ENCODE measurements at regions not wholly inside any gene's neighbourhood (a gene's known extent, or its start where the extent isn't known, plus 50 kb on each side); places are given as distances from the start of the nearest gene placed in this dataset.

DNA sequence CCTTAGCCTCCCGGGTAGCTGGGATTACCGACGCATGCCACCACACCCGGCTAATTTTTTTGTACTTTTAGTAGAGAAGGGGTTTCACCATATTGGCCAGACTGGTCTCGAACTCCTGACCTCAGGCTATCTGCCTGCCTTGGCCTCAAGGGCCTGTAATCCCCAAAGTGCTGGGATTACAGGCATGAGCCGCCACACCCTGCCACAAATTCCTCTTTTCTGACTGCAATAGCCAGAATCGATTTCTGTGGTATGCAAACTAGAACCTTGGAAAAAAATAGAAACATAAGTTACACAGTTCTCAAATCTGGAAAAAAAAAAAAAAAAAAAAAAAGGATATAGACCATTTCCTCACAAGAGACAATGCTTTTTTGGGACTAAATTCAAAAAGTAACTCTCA lies 184.6 kb upstream of the EGLN3 start:
- no peak for DNase-seq (ENCODE audit: low read depth, low spot score)

DNA sequence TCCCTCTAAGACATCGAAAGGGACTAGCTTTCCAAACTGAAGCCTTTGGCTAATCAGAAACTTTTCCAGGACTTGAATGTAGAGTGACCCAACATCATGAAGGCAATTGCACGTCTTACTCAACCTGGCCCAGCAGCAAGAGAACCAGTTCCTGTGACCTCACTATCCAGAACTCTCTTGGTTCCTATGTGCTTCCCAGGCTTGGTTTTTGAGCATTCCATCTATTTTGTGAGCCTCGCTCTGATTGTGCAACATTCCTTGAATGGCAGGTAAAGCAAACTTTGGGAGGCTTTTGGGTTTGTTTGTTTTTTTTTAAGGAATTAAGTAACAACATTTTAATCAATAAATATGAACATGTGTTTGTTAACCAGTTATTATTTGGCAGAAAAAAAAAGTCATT lies 183.6 kb upstream of the EGLN3 start:
- DNase-seq (ENCODE audit: low read depth, low spot score), result no peak

DNA sequence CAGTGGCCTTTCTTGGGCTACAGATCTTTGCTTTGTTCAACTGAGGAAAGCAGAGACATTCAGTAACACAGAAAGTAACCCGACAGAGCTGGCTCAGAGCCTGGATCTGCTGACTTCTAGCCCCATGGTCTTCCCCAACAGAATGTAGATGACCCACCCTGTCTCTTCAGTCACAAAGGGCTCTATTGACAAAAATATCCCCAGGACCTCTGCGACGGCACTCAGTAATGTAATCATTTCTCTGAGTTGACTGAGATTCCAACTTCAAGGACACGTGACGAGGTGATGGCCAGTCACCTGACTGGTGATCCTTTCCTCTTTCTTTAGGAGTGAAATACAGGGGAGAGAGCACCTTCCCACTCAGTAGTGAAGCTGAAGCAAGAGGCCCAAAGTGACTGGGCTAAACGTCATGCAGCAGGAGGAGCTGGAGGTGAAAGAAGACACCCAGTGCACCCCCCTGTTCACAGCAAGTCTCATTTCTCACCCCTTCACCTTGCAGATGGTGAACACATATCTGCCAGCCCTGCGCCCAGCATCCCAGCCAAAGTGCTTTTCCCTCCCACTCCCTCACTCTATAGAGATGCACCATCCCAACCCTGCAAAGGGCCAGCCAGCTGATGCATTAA lies 179.2 kb upstream of the EGLN3 start:
- no peak for DNase-seq (ENCODE audit: low read depth, low spot score)

DNA sequence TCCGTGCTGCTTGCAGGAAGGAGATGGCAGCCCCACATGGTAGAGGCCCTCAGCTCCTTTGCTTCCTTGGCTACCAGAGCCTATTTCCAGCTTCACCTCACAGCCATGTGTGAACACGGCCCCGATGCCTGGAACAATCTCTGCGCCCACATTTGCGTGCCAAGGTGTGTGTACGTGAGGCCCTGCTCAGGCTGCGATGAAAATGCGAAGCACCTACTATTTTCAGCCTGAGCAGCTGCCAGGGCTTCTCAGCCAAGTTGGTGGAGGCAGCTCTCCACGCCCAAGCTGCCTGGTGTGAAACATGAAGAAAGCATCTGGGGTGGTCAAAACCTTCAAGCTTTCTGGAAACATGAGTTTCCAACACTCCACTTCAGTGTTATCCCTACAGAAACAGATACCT lies 177.8 kb upstream of the EGLN3 start:
- no peak for DNase-seq (ENCODE audit: low read depth, low spot score)

- no peak for DNase-seq (ENCODE audit: low read depth, low spot score)
Measured at GRCh38 chr14:34126586-34126985, 175.7 kb upstream of the EGLN3 start.

DNA sequence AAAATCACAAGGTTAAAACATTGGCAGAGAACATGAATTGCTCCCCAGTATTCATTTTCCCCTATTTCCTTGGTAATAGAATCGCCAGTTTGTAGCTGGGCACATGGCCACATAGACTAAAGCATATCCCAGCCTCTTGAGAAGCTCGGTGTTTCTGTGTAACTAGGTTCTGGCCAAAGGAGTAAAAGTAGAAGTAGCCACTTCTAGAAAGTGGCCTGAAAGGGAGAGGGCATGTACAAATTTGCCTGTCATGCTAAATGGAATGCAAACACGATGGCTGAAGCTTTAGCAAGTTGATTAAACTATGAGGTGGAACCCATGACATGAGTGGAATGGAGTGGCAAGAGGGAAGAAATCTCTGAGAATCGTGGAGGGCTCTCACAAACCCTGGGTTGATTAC lies 173.7 kb upstream of the EGLN3 start:
- no peak for DNase-seq (ENCODE audit: low read depth, low spot score)

- DNase-seq (ENCODE audit: low read depth, low spot score), result no peak
Measured at GRCh38 chr14:34122650-34123049, 171.8 kb upstream of the EGLN3 start.

- no peak for DNase-seq (ENCODE audit: low read depth, low spot score)
Measured at GRCh38 chr14:34122081-34122480, 171.2 kb upstream of the EGLN3 start.

GRCh38 chr14:34120185-34120977 lies 169.5 kb upstream of the EGLN3 start:
- DNase-seq (ENCODE audit: low read depth, low spot score), result no peak

- DNase-seq (ENCODE audit: low read depth, low spot score), result no peak
Measured at GRCh38 chr14:34119107-34119858, 168.4 kb upstream of the EGLN3 start.

- no peak for DNase-seq (ENCODE audit: low read depth, low spot score)
Measured at GRCh38 chr14:34113991-34114390, 163.1 kb upstream of the EGLN3 start.

- no peak for DNase-seq (ENCODE audit: low read depth, low spot score)
Measured at GRCh38 chr14:34113005-34113511, 162.2 kb upstream of the EGLN3 start.

DNA sequence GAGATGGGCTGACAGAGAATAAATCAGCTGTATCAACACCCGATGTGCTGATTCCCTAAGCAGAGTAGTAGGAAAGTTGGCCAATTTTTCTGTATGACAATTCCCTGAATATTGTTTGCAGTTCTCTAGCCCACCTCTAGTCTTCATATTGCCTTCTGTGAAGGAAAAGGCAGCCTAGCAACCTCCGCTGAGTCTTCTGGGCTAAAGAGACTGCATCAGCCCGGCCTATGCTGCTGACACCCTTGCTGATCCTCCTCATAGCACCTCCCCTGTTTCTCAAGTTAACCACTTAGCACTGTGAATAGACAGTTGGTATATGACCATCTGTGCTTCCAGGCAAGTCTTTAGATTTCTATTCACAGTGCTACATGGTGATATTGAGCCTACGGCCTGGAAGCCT lies 161.1 kb upstream of the EGLN3 start:
- no peak for DNase-seq (ENCODE audit: low read depth, low spot score)

GRCh38 chr14:34111505-34111904 lies 160.6 kb upstream of the EGLN3 start:
- no peak for DNase-seq (ENCODE audit: low read depth, low spot score)

GRCh38 chr14:34110531-34110930 lies 159.7 kb upstream of the EGLN3 start:
- no peak for DNase-seq (ENCODE audit: low read depth, low spot score)

DNA sequence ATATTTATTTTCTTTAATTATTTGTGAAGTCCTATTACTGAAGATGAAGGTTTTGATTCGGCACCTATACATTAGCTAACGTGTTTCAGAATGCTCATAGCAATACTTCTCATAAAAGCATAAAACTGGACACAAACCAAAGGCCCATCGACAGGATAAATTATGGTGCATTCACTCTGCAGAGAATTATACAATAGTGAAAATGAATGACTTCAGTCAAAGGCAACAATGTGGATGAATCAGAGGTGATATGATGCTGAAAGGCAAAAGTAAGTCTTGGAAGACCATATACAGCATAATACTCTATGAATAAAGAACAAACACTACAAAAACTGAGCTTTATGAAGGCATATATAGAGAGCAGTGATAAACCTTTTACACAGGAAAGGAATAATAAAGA lies 156.6 kb upstream of the EGLN3 start:
- no peak for DNase-seq (ENCODE audit: low read depth, low spot score)

- DNase-seq (ENCODE audit: low read depth, low spot score), result no peak
Measured at GRCh38 chr14:34106310-34106709, 155.4 kb upstream of the EGLN3 start.

DNA sequence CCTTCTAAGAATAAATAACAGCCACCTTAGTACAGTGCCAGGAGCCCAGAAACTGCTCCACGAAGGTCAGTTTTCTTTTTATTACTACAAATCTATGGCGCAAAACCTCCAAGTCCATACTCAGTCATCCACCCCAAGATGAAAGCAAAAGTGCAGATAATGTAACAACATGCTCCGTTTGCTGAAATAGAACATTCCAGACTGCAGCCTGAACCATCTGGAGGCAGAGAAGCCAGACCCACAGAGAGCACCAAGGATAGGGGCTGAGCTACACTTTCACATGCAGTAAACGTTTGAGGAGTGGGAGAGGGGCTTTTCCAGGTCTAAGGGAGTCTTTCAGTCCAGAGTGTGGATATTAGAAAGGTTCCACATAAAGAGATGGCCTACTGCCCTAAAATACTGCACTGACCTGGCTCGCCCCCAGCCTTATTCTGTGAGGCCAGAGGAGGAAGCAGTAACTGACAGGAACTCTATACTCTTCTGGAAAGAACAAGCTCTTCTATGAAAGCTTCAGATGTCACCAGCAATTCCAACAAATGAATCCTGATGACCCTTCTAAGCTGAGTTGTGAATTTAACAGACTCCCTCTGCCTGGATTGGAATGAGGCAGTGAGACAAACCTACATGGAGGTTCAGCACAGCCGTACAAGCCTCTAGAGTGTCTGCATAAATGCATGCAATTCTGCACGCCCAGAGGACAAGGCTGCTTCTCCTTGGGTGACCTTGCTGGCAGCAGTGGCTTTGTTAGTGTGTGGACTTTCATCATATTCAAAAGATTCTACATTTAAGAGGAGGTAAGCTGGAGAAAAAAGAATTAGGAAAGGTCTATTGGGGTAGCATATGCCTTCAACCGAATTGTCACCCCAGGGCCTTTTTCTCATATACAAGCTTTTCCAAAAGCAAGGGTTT lies 153.9 kb upstream of the EGLN3 start:
- no peak for DNase-seq (ENCODE audit: low read depth, low spot score)

- DNase-seq (ENCODE audit: low read depth, low spot score), result no peak
Measured at GRCh38 chr14:34103176-34103575, 152.3 kb upstream of the EGLN3 start.

GRCh38 chr14:34099635-34100034 lies 148.8 kb upstream of the EGLN3 start:
- no peak for DNase-seq (ENCODE audit: low read depth, low spot score)

DNA sequence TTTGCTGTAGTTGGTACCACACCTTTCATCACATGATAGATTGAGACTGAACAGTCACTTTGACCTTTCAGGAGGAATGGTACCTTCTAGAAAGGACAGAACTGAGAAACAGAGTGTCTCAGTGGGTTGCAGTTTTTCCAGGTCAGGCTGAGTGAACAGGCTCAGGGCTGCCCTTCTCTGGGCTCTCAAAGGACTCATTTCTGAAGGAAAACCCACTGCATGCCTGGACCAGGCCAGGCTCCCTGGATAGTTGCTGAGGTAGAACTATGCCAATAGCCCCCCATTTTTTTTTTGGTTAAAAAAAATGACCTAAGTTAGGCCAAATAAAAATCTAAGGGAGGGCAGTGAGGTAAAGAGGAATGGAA lies 148.1 kb upstream of the EGLN3 start:
- DNase-seq (ENCODE audit: low read depth, low spot score), result no peak
